Prostate gland (tissue), 2 donors: ENCODE measurements at regions not wholly inside any gene's neighbourhood (a gene's known extent, or its start where the extent isn't known, plus 50 kb on each side); places are given as distances from the start of the nearest gene placed in this dataset.

ENCODE experiments used
- DNase-seq: peaks from one replicate; pipeline ENCODE4 v3.0.0-alpha.2; 2019; ENCODE audit warnings: low spot score
- H3K27ac ChIP-seq, 2 donors: fragments of 200-600 bp; sonication (generic); 2 replicates each; pipeline ENCODE4 v1.5.1; 2017 to 2019
- H3K27me3 ChIP-seq: fragments of 200-600 bp; sonication (generic); replicated peaks from 2 replicates; pipeline ENCODE4 v1.5.1; 2019; ENCODE audit not compliant: insufficient read depth
- H3K36me3 ChIP-seq, 2 donors: fragments of 200-600 bp; sonication (generic); 1 replicate in 1 of 2; 2 replicates in 1 of 2; pipeline versions ENCODE4 v1.5.1 to v1.8.1; 2017 to 2019
- H3K4me1 ChIP-seq: fragments of 200-600 bp; sonication (generic); replicated peaks from 2 replicates; pipeline ENCODE4 v1.5.1; 2019
- H3K4me3 ChIP-seq, 2 donors: fragments of 200-600 bp; sonication (generic); 2 replicates each; pipeline ENCODE4 v1.5.1; 2017 to 2019
- H3K9me3 ChIP-seq: fragments of 200-600 bp; sonication (generic); 2 replicates; pipeline ENCODE4 v1.5.1; 2017
- CTCF ChIP-seq, 4 experiments: fragments of 200-600 bp in 2 of 4; fragments of 450-650 bp in 2 of 4; sonication (generic) in 2 of 4; IDR thresholded peaks; 1 replicate in 3 of 4; 2 replicates in 1 of 4; pipeline ENCODE4 v1.5.1; 2016 to 2019; ENCODE audit warnings: antibody characterized with exemption in 4 of 4, mild to moderate bottlenecking in 2 of 4, moderate library complexity in 2 of 4
- POLR2A ChIP-seq: fragments of 450-650 bp; IDR thresholded peaks from one replicate; pipeline ENCODE4 v1.6.1; 2016; ENCODE audit warnings: antibody characterized with exemption, mild to moderate bottlenecking
- POLR2AphosphoS5 ChIP-seq: sonication (generic); formaldehyde crosslinking; IDR thresholded peaks from one replicate; pipeline ENCODE4 v1.6.1; 2017; ENCODE audit warnings: antibody characterized with exemption
- WGBS: methylation state at CpG from one replicate; pipeline ENCODE4 v1.1.5; 2018; 5-methylcytosine and 5-hydroxymethylcytosine counted together
- intact Hi-C: fragments of 100-400 bp; cut with DNase I; formaldehyde crosslinking; loops from one replicate; pipeline ENCODE4 v1.14.2; 2022
- small RNA-seq, 2 donors: library from RNA; depleted of rRNA; stranded (forward); fragments of <200 nt; gene quantifications; one replicate each; pipeline ENCODE3, GENCODE V24; 2016

GRCh38 chr18:72940986-72941385 lies 73.2 kb upstream of the NETO1 start:
- Histone ChIP-seq H3K9me3 (no peaks in the 10 kb centered on the region), H3K27ac (no peak overlapping the region), H3K4me1 (no peaks in the 10 kb centered on the region), H3K36me3 (no peaks in the 10 kb centered on the region), H3K4me3 (no peak overlapping the region), H3K27me3 (no peaks in the 10 kb centered on the region)
- WGBS = 23% methylated on average over 4 of the region's 4 CpGs
- DNase-seq = no peak
- no peak for TF ChIP-seq POLR2A
- no peak for TF ChIP-seq CTCF (IDR thresholded peaks at IDR 0.05)
- TF ChIP-seq POLR2AphosphoS5 = no peak
- intact Hi-C loops = no loop called here

GRCh38 chr18:72940509-72940908 lies 72.7 kb upstream of the NETO1 start:
- intact Hi-C loops = no loop called here

GRCh38 chr18:72935744-72936143 lies 68.0 kb upstream of the NETO1 start:
- intact Hi-C loops = no loop called here
- Histone ChIP-seq H3K27ac (no peak overlapping the region), H3K27me3 (no peaks in the 10 kb centered on the region), H3K4me3 (no peak overlapping the region), H3K36me3 (no peaks in the 10 kb centered on the region), H3K9me3 (no peaks in the 10 kb centered on the region), H3K4me1 (no peaks in the 10 kb centered on the region)
- WGBS = 39% methylated on average over 4 of the region's 4 CpGs
- DNase-seq = no peak
- no peak for TF ChIP-seq POLR2AphosphoS5
- no peak for TF ChIP-seq POLR2A
- TF ChIP-seq CTCF (IDR thresholded peaks at IDR 0.05) = no peak

More at GRCh38 chr18:72940509-72940908, 72.7 kb upstream of the NETO1 start:
- WGBS = 94% methylated on average over 3 of the region's 3 CpGs
- H3K4me1 ChIP-seq = no peaks in the 10 kb centered on the region
- TF ChIP-seq CTCF (IDR thresholded peaks at IDR 0.05) = no peak
- TF ChIP-seq POLR2AphosphoS5 = no peak
- no peak for TF ChIP-seq POLR2A
- no peaks in the 10 kb centered on the region for H3K27me3 ChIP-seq
- H3K9me3 ChIP-seq = no peaks in the 10 kb centered on the region
- H3K27ac ChIP-seq = no peak overlapping the region
- H3K36me3 ChIP-seq = no peaks in the 10 kb centered on the region
- DNase-seq = no peak
- no peak overlapping the region for H3K4me3 ChIP-seq

GRCh38 chr18:72922895-72923294 lies 55.1 kb upstream of the NETO1 start:
- H3K9me3 ChIP-seq = no peaks in the 10 kb centered on the region
- no peaks in the 10 kb centered on the region for H3K4me1 ChIP-seq
- H3K27ac ChIP-seq = no peak overlapping the region
- TF ChIP-seq POLR2A = no peak
- TF ChIP-seq POLR2AphosphoS5 = no peak
- TF ChIP-seq CTCF (IDR thresholded peaks at IDR 0.05) = no peak
- WGBS = 83% methylated on average over 2 of the region's 2 CpGs
- H3K27me3 ChIP-seq = no peaks in the 10 kb centered on the region
- H3K36me3 ChIP-seq = no peaks in the 10 kb centered on the region
- intact Hi-C loops = no loop called here
- DNase-seq = no peak
- H3K4me3 ChIP-seq = no peak overlapping the region

Small RNAs in the stretch of these regions (small RNA-seq; reads per million reads assigned to genes)
- gene RN7SL401P = 0 reads per million in 2 donors
